ENCODE measurements at regions not wholly inside any gene's neighbourhood (a gene's known extent, or its start where the extent isn't known, plus 50 kb on each side); places are given as distances from the start of the nearest gene placed in this dataset.

GRCh38 chr12:107963635-107964034, 165.5 kb upstream of the WSCD2 start:
- no peak for TF ChIP-seq CTCF (IDR thresholded peaks at IDR 0.05 in 4 of 5, conservative IDR thresholded peaks at IDR 0.05 in 1 of 5)
- TF ChIP-seq POLR2A (IDR thresholded peaks at IDR 0.05): no peak

Measured in gastrocnemius medialis (tissue), 4 donors.